NK-92 treated with Interleukin-12 subunit alpha and Interleukin-12 subunit beta, amount 100 ng/mL, for 24 hours (cell line): ENCODE measurements at regions not wholly inside any gene's neighbourhood (a gene's known extent, or its start where the extent isn't known, plus 50 kb on each side); places are given as distances from the start of the nearest gene placed in this dataset.
"Not testable (repeated sequence)": the region's sequence is repeated elsewhere in the genome, so short reads cannot be mapped to it uniquely, and the experiment has no call there.

Experiments used
- DNase-seq: peaks from one replicate; lab custom pipeline; 2025; lab: John Stamatoyannopoulos, UW

DNA sequence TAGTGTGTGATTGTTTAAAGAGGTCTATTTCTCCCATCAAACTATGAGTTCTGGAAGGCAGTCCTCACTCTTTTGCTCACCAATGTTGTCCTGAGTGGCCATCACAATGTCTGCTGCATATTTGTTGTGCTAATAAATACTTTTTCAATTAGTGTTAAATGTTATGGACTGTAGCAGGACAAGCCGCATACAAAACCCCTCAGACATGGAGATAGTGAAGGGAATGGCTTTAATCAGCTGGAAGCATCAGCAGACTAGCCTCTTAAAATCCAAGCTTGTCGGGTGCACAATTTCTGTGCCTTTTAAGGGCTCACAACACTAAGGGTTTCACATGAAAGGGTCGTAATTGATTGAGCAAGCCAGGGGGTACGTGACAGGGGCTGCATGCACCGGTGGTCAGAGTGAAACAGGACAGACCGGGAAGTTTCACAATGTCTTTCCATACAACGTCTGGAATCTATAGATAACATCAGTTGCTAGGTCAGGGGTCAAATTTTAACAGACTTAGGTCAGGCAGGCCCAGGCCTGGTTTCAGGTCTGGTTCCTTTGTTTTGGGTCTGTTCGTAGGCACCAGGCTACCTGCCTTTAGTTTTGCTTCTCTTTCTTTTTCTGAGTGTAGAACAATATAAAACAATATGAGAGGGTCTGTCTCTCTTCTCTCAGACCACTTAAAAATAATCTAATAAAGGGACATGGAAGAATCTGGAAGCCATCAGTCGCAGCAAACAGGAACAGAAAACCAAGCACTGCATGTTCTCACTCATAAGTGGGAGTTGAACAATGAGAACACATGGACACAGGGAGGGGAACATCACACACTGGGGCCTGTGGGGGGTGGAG lies 327.6 kb upstream of the HTR1E start:
- DNase-seq: no peak

DNA sequence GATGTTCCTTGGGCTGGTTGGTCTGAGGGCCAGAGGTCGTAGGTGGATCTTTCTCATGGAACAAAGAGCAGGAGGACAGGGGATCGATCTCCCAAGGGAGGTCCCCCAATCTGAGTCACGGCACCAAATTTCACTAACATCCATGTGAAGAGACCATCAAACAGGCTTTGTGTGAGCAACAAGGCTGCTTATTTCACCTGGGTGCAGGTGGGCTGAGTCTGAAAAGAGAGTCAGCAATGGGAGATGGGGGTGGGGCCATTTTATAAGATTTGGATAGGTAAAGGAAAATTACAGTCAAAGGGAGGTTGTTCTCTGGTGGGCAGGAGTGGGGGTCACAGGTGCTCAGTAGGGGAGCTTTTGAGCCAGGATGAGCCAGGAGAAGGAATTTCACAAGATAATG lies 334.0 kb upstream of the HTR1E start:
- DNase-seq: not testable (repeated sequence)

DNA sequence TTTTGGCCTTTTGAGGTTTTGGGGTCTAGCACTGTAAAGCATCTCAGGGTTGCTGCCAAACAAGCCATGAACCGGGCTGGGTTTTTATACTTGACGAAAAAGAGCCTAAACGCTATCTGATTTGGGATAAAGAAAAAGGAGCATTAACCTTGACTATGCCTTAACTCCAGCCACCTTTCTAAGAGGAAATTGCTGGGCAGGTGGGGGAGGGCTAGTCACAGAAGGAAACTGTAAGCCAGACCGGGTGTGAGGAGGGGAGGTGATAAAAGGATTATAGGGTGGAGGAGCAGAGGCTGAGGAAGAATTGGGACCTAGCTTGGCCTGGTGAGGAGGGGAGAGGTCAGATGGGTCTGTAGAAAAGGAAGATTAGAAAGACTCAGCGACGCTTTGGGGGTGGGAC lies 335.2 kb upstream of the HTR1E start:
- DNase-seq: not testable (repeated sequence)

- not testable (repeated sequence) for DNase-seq
These were observed 338.4 kb upstream of the HTR1E start for GRCh38 chr6:86598969-86599368.

DNA sequence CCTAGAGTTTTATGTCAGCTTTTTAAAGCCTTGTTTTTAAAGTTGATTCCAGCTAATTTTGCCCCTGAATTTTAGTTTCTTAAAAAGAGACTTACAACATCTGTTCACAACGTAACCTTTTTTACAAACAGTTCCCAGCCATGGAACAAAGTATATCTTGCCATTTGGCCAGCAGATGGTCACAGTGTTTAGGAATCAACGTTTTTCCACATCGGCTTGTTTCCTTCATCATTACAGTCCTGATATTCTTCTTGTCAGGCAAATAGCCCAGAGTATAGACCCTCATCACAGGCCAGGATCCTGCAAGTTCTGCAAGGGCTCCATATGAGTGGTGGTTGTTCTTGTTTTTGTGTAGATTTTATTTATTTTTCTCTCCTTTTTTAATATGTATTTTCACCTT lies 341.7 kb upstream of the HTR1E start:
- DNase-seq: no peak

DNA sequence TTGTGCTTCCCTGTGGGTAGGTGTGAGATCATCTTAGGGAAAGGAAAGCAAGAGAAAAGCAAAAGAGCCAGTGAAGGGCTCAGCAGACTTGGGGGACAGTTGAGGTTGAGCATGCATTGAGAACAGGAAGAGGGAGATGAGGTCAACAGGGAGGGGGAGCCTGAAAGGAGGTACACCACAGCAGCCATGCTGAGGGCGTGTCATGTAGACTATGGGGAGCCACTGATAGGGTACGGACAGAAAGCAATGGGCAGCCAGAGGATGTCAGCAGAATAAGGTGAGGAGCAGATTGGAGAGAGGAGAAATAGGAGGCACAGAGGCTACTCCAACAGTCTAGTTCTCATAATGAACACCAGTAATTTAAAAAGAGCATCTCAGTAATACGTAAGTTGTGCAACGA lies 351.1 kb upstream of the HTR1E start:
- DNase-seq: no peak

DNA sequence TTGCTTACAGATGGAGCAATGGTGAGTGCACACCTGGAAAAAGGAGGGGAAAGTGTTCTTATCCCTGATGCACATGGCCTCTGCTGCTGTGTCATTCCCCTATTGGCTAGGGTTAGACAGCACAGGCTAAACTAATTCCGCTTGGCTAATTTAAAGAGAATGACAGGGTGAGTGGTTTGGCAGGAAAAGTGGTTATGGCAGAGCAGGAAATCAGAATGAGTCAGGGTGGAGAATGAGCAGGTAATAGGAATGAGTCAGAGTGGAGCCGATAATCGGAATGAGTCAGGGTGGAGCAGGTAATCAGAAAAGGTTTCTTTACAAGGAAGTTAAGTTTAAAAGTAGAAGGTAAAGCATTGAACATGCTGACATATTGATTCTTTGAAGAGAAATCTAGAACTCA lies 355.5 kb upstream of the HTR1E start:
- no peak for DNase-seq

DNA sequence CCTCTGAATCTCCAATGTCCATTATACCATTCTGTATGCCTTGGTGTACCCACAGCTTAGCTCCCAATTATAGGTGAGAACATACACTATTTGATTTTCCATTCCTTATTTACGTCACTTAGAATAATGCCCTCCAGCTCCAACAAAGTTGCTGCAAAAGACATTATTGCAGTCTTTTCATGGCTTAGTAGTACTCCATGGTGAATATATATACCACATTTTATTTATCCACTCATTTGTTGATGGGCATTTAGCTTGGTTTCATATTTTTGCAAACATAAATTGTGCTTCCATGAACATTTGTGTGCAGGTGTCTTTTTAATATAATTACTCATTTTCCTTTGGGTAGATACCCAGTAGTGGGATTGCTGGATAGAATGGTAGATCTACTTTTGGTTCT lies 374.1 kb upstream of the HTR1E start:
- no peak for DNase-seq

GRCh38 chr6:86558318-86558717 lies 379.0 kb upstream of the HTR1E start:
- no peak for DNase-seq

DNA sequence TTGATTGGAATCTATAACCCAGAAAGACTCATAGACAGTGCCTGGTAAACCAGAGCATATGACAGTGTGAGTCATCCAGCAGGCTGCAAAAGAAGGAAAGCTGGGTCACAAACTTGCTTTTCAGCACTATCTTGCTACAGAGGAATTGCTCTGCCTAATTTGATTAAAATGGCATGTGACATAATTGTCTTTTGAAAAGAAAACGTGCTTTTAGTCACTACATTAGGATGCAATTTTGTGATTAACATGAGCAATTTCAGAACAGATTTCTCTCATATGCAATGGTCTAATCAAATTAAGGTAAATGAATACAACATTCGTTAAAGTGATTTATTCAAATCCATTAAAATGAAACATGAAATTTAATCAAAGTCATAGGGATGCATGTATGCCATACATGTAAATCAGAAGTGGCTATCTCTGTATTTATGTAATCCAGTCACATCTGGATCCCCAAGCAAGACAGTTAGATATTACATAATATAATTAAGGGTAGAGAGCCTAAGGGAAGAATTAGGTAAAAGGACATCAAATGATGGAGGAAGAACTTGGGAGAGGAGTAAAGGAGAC lies 400.0 kb upstream of the HTR1E start:
- no peak for DNase-seq

DNA sequence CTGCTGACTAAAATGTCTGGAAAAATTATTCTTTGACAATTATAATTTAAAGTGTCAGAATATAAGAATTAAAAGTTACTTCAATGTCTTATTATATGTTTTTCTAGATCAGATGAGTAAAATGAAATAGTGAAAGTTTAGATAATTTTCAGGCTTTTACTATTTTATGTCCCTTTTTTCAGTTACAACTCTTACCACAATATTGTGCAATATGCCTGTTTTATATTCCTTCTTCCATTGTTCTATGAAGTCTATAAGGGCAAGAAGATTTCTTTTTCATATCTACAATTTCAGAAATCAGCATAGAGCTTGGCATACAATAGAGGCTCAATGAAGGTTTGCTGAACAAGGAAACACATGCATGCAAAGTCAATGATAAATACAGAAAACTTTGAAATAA lies 401.2 kb upstream of the HTR1E start:
- DNase-seq: no peak

GRCh38 chr6:86535100-86535499 lies 402.2 kb upstream of the HTR1E start:
- DNase-seq: no peak

GRCh38 chr6:86529635-86530034 lies 407.7 kb upstream of the HTR1E start:
- DNase-seq: no peak

DNA sequence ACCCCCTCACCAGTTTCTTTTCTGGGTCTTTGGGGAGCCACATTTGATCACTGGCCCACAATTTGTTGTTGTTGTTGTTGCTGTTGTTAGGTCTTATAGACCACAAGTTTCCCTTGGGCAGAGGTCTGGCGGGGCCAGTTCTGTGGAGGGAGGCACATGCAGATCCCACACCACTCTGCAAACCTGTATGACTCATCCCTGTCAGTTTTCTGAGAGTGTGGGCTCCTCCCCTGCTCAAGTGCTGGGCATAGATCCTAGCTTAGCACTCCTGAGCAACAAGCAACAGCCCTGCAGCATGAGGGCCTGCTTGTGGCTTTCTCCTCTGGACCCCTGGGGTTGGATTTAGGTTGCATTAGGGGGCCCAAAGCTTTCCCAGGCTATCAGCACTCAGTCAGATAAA lies 411.1 kb upstream of the HTR1E start:
- no peak for DNase-seq

DNA sequence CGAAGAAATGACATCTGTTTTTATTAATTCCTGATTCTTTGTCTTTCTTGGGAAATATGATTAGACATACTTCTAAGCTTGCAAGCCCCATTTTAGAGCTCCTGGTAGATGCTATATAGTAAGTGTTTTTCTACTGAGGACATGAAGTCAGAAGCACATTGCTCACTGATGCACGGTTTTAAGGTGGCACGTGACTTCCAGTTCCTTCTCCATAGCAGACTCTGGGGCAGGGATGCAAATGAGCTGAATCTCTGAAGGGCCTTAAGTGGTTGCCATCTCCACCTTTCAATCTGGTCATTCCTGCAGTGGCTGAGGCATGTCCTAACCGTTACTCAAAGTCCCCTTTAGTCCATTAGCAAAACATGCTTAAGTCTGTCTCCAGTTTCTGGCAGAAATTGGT lies 421.2 kb upstream of the HTR1E start:
- no peak for DNase-seq

DNA sequence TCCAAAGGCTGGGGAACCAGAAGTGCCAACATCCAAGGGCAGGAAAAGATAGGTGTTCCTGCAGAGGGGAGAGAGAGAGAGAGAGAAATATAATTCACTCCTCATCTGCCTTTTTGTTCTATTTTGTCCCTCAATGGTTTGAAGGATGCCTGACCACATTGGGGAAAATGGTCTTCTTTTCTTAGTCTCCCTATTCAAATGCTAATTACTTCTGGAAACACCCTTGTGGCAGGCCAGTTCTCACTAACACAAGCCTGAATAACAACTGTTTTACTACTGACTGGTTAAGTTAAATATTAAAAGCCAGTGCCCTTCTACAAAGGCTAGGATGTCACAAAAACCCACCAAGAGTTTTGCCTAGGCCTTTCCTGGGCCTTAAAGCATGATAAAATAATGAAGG lies 425.4 kb upstream of the HTR1E start:
- DNase-seq: no peak

DNA sequence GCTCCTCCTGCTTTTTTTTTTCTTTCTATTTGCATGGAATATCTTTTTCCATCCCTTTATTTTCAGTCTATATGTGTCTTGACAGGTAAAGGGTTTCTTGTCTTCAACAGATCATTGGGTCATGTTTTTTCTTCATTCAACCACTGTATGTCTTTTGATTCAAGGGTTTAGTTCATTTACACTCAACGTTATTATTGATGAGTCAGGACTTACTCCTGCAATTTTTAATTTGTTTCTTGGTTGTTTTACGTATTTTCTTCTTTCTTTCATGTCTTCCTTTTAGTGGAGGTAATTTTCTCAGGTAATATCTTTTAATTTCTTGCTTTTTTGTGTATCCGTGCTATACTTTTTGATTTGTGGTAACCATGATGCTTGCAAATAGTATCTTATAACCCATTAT lies 429.1 kb upstream of the HTR1E start:
- no peak for DNase-seq

DNA sequence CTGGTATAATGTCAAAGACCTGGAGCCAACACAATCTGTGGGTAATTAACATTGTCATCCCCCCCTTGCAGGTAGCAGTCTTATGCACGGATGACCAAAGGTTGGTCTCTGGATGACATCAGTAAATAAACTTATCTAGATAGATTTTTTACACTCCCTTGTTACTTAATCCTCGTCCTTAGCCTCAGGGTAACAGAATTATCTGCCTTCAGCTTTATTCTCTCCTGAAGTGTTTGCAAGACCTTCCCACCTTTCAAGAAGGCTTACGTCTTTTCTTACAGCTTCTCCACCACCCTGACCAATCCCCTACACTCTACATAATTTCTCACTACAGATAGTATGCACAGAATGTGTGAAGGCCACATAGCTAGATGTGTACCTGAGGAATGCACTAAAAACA lies 434.8 kb upstream of the HTR1E start:
- no peak for DNase-seq

- no peak for DNase-seq
These were observed 437.3 kb upstream of the HTR1E start for GRCh38 chr6:86500035-86500434.

- not testable (repeated sequence) for DNase-seq
These were observed 448.3 kb upstream of the HTR1E start for GRCh38 chr6:86489042-86489441.

GRCh38 chr6:86487660-86488221 lies 449.6 kb upstream of the HTR1E start:
- no peak for DNase-seq

- not testable (repeated sequence) for DNase-seq
These were observed 459.0 kb upstream of the HTR1E start for GRCh38 chr6:86478316-86478715.

GRCh38 chr6:86477500-86478148 lies 459.7 kb upstream of the HTR1E start:
- no peak for DNase-seq
